ENCODE measurements at regions not wholly inside any gene's neighbourhood (a gene's known extent, or its start where the extent isn't known, plus 50 kb on each side); places are given as distances from the start of the nearest gene placed in this dataset.

- no peak for TF ChIP-seq ZFP3 (CRISPR knock-in tag; IDR thresholded peaks at IDR 0.05)
- TF ChIP-seq BACH2 (CRISPR knock-in tag; IDR thresholded peaks at IDR 0.05; ENCODE audit: borderline replicate concordance), result no peak
- TF ChIP-seq TSHZ2 (CRISPR knock-in tag; IDR thresholded peaks at IDR 0.05), result no peak
- TF ChIP-seq ZC3H10 (CRISPR knock-in tag; IDR thresholded peaks at IDR 0.05), result no peak
- TF ChIP-seq ESRRG (CRISPR knock-in tag; IDR thresholded peaks at IDR 0.05), result no peak
- TF ChIP-seq TCF4 (CRISPR knock-in tag; IDR thresholded peaks at IDR 0.05; ENCODE audit: borderline replicate concordance), result no peak
- no peak for TF ChIP-seq PATZ1 (CRISPR knock-in tag; IDR thresholded peaks at IDR 0.05; ENCODE audit: borderline replicate concordance)
- TF ChIP-seq RARB (CRISPR knock-in tag; IDR thresholded peaks at IDR 0.05), result no peak
- no peak for TF ChIP-seq ZNF8 (CRISPR knock-in tag; IDR thresholded peaks at IDR 0.05)
- TF ChIP-seq SNAI2 (CRISPR knock-in tag; IDR thresholded peaks at IDR 0.05), result no peak
Measured at GRCh38 chr13:50410921-50411746, 395.9 kb downstream of the KCNRG start.

Data from SK-N-SH treated with all-trans-retinoic acid at 6 μM for 48 hours (cell line).